PC-3 (cell line): ENCODE measurements at regions not wholly inside any gene's neighbourhood (a gene's known extent, or its start where the extent isn't known, plus 50 kb on each side); places are given as distances from the start of the nearest gene placed in this dataset.

ENCODE experiments used
- ATAC-seq: fragments of 200-7000 bp; cut with Tn5 transposase; 2 replicates; pipeline ENCODE4 v1.9.1; 2020; ENCODE audit warnings: mild to moderate bottlenecking, moderate library complexity
- BruUV-seq: library from RNA; stranded (reverse); fragments of 400-500 nt; replicated peaks from 2 replicates; lab custom pipeline; 2021; lab: Mats Ljungman, UMichigan
- CTCF ChIA-PET: fragments of 300-600 bp; sonication (Branson Sonifier 250); formaldehyde crosslinking; loops from one replicate; lab custom pipeline; 2022; ENCODE audit warnings: antibody characterized with exemption; lab: Charles Lee
- POLR2A ChIA-PET: fragments of 300-600 bp; sonication (Branson Sonifier 250); formaldehyde crosslinking; loops from one replicate; lab custom pipeline; 2022; ENCODE audit warnings: antibody characterized with exemption; ENCODE audit not compliant: unreplicated experiment; lab: Charles Lee
- DNase-seq: peaks from one replicate; pipeline ENCODE4 v3.0.0-alpha.2; 2015
- H2AFZ ChIP-seq: fragments of 300-600 bp; sonication (generic); 2 replicates; pipeline ENCODE4 v1.6.0; 2016; ENCODE audit warnings: antibody characterized with exemption, low read length
- H3F3A ChIP-seq: fragments of 300-600 bp; sonication (generic); one replicate; pipeline ENCODE4 v1.6.0; 2017; ENCODE audit warnings: antibody characterized with exemption, low read length, control low read depth, mild to moderate bottlenecking; ENCODE audit not compliant: unreplicated experiment
- H3K27ac ChIP-seq: fragments of 300-600 bp; sonication (generic); 2 replicates; pipeline ENCODE4 v1.5.1; 2016; ENCODE audit warnings: mild to moderate bottlenecking, low read length
- H3K27me3 ChIP-seq: fragments of 300-600 bp; sonication (generic); 2 replicates; pipeline ENCODE4 v1.6.1; 2016; ENCODE audit warnings: low read length, mixed read lengths
- H3K36me3 ChIP-seq: fragments of 300-600 bp; sonication (generic); 2 replicates; pipeline ENCODE4 v1.6.1; 2016; ENCODE audit warnings: low read depth, mixed run types, low read length, mixed read lengths
- H3K4me1 ChIP-seq: fragments of 300-600 bp; sonication (generic); 2 replicates; pipeline ENCODE4 v1.5.1; 2016; ENCODE audit warnings: low read length; ENCODE audit not compliant: insufficient read depth
- H3K4me2 ChIP-seq: fragments of 300-600 bp; sonication (generic); 2 replicates; pipeline ENCODE4 v1.6.0; 2016; ENCODE audit warnings: low read length
- H3K4me3 ChIP-seq: fragments of 300-600 bp; sonication (generic); 2 replicates; pipeline ENCODE4 v1.5.1; 2016; ENCODE audit warnings: mild to moderate bottlenecking, low read length, mixed read lengths
- H3K79me2 ChIP-seq: fragments of 300-600 bp; sonication (generic); 2 replicates; pipeline ENCODE4 v1.6.1; 2017; ENCODE audit warnings: low read length, mixed read lengths
- H3K9ac ChIP-seq: fragments of 300-600 bp; sonication (generic); 2 replicates; pipeline ENCODE4 v1.6.0; 2016; ENCODE audit warnings: mild to moderate bottlenecking, low read length
- H3K9me2 ChIP-seq: fragments of 300-600 bp; sonication (generic); replicated peaks from 2 replicates; pipeline ENCODE4 v1.6.1; 2016; ENCODE audit warnings: mixed run types, low read length, mixed read lengths
- H3K9me3 ChIP-seq: fragments of 300-600 bp; sonication (generic); 2 replicates; pipeline ENCODE4 v1.6.1; 2016; ENCODE audit warnings: low read length, mixed read lengths
- H4K20me1 ChIP-seq: fragments of 300-600 bp; sonication (generic); 2 replicates; pipeline ENCODE4 v1.6.1; 2016; ENCODE audit warnings: low read length, mixed read lengths
- CTCF ChIP-seq: fragments of 300-600 bp; sonication (generic); conservative IDR thresholded peaks from 2 replicates; pipeline ENCODE4 v1.5.1; 2017; ENCODE audit warnings: antibody characterized with exemption, low read depth, mild to moderate bottlenecking, low read length
- EZH2 ChIP-seq: fragments of 300-600 bp; sonication (generic); IDR thresholded peaks from one replicate; pipeline ENCODE4 v1.6.1; 2017; ENCODE audit warnings: antibody characterized with exemption, mild to moderate bottlenecking, low read length; ENCODE audit not compliant: unreplicated experiment
- EZH2phosphoT487 ChIP-seq: fragments of 300-600 bp; sonication (generic); IDR thresholded peaks from 2 replicates; pipeline ENCODE4 v1.6.1; 2018; ENCODE audit warnings: mild to moderate bottlenecking, antibody characterized with exemption, low read length, borderline replicate concordance
- intact Hi-C: fragments of 100-400 bp; cut with micrococcal nuclease; formaldehyde crosslinking; loops from 2 replicates; pipeline ENCODE4 v1.9.0; 2023

GRCh38 chr14:97572583-97573458, 775.6 kb downstream of the VRK1 start:
- H3K27ac ChIP-seq = no peak overlapping the region
- no peak for TF ChIP-seq CTCF
- no peak for TF ChIP-seq EZH2phosphoT487
- no peak for TF ChIP-seq EZH2
- POLR2A ChIA-PET = no interaction called here

GRCh38 chr14:97575677-97576076, 778.5 kb downstream of the VRK1 start:
- ATAC-seq (no peak), DNase-seq (no peak)
- Histone ChIP-seq H3K36me3 (no peaks in the 10 kb centered on the region), H3K79me2 (no peaks in the 10 kb centered on the region), H3K9ac (no peak overlapping the region), H3K4me3 (no peak overlapping the region), H3K9me2 (no peaks in the 10 kb centered on the region), H3K9me3 (no peaks in the 10 kb centered on the region), H3K27ac (no peak overlapping the region), H3K4me2 (no peak overlapping the region), H4K20me1 (no peaks in the 10 kb centered on the region), H3K4me1 (no peaks in the 10 kb centered on the region), H3K27me3 (peaks cover 27% of the 10 kb centered on the region), H2AFZ (no peak overlapping the region), H3F3A (no peaks in the 10 kb centered on the region)
- POLR2A ChIA-PET = no interaction called here
- CTCF ChIA-PET = no interaction called here
- intact Hi-C loops = no loop called here
- no peak for TF ChIP-seq EZH2
- no TSS peak for BruUV-seq

More at GRCh38 chr14:97572583-97573458, 775.6 kb downstream of the VRK1 start:
- no peak overlapping the region for H3K4me3 ChIP-seq
- no peak for ATAC-seq
- no peaks in the 10 kb centered on the region for H4K20me1 ChIP-seq
- no peak overlapping the region for H3K4me2 ChIP-seq
- intact Hi-C loops = no loop called here
- no TSS peak for BruUV-seq
- DNase-seq = no peak
- no peaks in the 10 kb centered on the region for H3K9me3 ChIP-seq
- H3K4me1 ChIP-seq = no peaks in the 10 kb centered on the region
- no peaks in the 10 kb centered on the region for H3K9me2 ChIP-seq
- no peaks in the 10 kb centered on the region for H3K36me3 ChIP-seq
- no peaks in the 10 kb centered on the region for H3K79me2 ChIP-seq
- H2AFZ ChIP-seq = no peak overlapping the region
- no peak overlapping the region for H3K9ac ChIP-seq
- peaks cover 31% of the 10 kb centered on the region for H3K27me3 ChIP-seq
- no peaks in the 10 kb centered on the region for H3F3A ChIP-seq
- CTCF ChIA-PET = interaction anchor here (0.6 kb wide), 1 partner anchor 51 kb away, joined by 3 read pairs; no protein-coding TSS in a partner anchor

- CTCF ChIA-PET = no interaction called here
- intact Hi-C loops = no loop called here
Measured at GRCh38 chr14:97578982-97579548, 781.9 kb downstream of the VRK1 start.

More at GRCh38 chr14:97578982-97579548, 781.9 kb downstream of the VRK1 start:
- POLR2A ChIA-PET = no interaction called here
- no peak overlapping the region for H3K4me3 ChIP-seq
- no peak for ATAC-seq
- no peak overlapping the region for H3K9ac ChIP-seq
- BruUV-seq = no TSS peak
- no peak overlapping the region for H3K27ac ChIP-seq
- no peaks in the 10 kb centered on the region for H3K9me2 ChIP-seq
- H3K4me1 ChIP-seq = no peaks in the 10 kb centered on the region
- no peak for DNase-seq
- H4K20me1 ChIP-seq = no peaks in the 10 kb centered on the region
- no peaks in the 10 kb centered on the region for H3F3A ChIP-seq
- 0 out of 2 replicates have a peak, but pooled peaks cover under 1% of the 10 kb centered on the region for H3K27me3 ChIP-seq
- TF ChIP-seq EZH2 = no peak
- no peak for TF ChIP-seq CTCF
- no peak for TF ChIP-seq EZH2phosphoT487
- no peaks in the 10 kb centered on the region for H3K9me3 ChIP-seq
- no peak overlapping the region for H3K4me2 ChIP-seq
- no peaks in the 10 kb centered on the region for H3K79me2 ChIP-seq
- H3K36me3 ChIP-seq = no peaks in the 10 kb centered on the region
- H2AFZ ChIP-seq = no peak overlapping the region
